ENCODE measurements at regions not wholly inside any gene's neighbourhood (a gene's known extent, or its start where the extent isn't known, plus 50 kb on each side); places are given as distances from the start of the nearest gene placed in this dataset.
"Not testable (repeated sequence)": the region's sequence is repeated elsewhere in the genome, so short reads cannot be mapped to it uniquely, and the experiment has no call there.

GRCh38 chr10:65265451-65265954 lies 1660.3 kb upstream of the LRRTM3 start:
- no peaks in the 10 kb centered on the region for H3K9me3 ChIP-seq (ENCODE audit: insufficient read depth, low read length)
- H3K27me3 ChIP-seq (ENCODE audit: low read length): no peaks in the 10 kb centered on the region
- no peak overlapping the region for H3K27ac ChIP-seq (ENCODE audit: low read depth, low read length)
- no peaks in the 10 kb centered on the region for H3K79me2 ChIP-seq (ENCODE audit: insufficient read depth, low read length)
- no peaks in the 10 kb centered on the region for H3K9me2 ChIP-seq (replicated peaks; ENCODE audit: insufficient read depth, low read length)
- H3K4me2 ChIP-seq (ENCODE audit: low read depth, low read length, poor library complexity, severe bottlenecking): no peak overlapping the region
- H3F3A ChIP-seq (ENCODE audit: insufficient read depth): no peaks in the 10 kb centered on the region
- no peak overlapping the region for H2AFZ ChIP-seq (ENCODE audit: low read depth, low read length, severe bottlenecking)
- no peaks in the 10 kb centered on the region for H3K36me3 ChIP-seq (ENCODE audit: low read length)
- H3K4me3 ChIP-seq (ENCODE audit: insufficient read depth, low read length, poor library complexity, severe bottlenecking): no peak overlapping the region
- no peaks in the 10 kb centered on the region for H4K20me1 ChIP-seq (ENCODE audit: low read depth, low read length)
- TF ChIP-seq EZH2phosphoT487 (conservative IDR thresholded peaks at IDR 0.05; ENCODE audit: low read length) (no peak), CTCF (IDR thresholded peaks at IDR 0.05; ENCODE audit: insufficient read depth, low read length, poor library complexity, severe bottlenecking) (no peak)
- H3K9ac ChIP-seq (ENCODE audit: low read length): no peak overlapping the region

- not testable (repeated sequence) for H4K20me1 ChIP-seq (ENCODE audit: low read depth, low read length); H3K27me3 ChIP-seq (ENCODE audit: low read length); H3K79me2 ChIP-seq (ENCODE audit: insufficient read depth, low read length); H3K9me2 ChIP-seq (replicated peaks; ENCODE audit: insufficient read depth, low read length); H3K9ac ChIP-seq (ENCODE audit: low read length); H3K36me3 ChIP-seq (ENCODE audit: low read length); H2AFZ ChIP-seq (ENCODE audit: low read depth, low read length, severe bottlenecking); H3F3A ChIP-seq (ENCODE audit: insufficient read depth); H3K9me3 ChIP-seq (ENCODE audit: insufficient read depth, low read length); H3K4me2 ChIP-seq (ENCODE audit: low read depth, low read length, poor library complexity, severe bottlenecking); H3K27ac ChIP-seq (ENCODE audit: low read depth, low read length); H3K4me3 ChIP-seq (ENCODE audit: insufficient read depth, low read length, poor library complexity, severe bottlenecking)
Observed at GRCh38 chr10:65269551-65269950, 1656.3 kb upstream of the LRRTM3 start.

GRCh38 chr10:65270969-65271368 lies 1654.9 kb upstream of the LRRTM3 start:
- Histone ChIP-seq H3K9me2 (replicated peaks; ENCODE audit: insufficient read depth, low read length) (no peaks in the 10 kb centered on the region), H3K27ac (ENCODE audit: low read depth, low read length) (no peak overlapping the region), H4K20me1 (ENCODE audit: low read depth, low read length) (no peaks in the 10 kb centered on the region), H3K9ac (ENCODE audit: low read length) (no peak overlapping the region), H3F3A (ENCODE audit: insufficient read depth) (no peaks in the 10 kb centered on the region), H2AFZ (ENCODE audit: low read depth, low read length, severe bottlenecking) (no peak overlapping the region), H3K9me3 (ENCODE audit: insufficient read depth, low read length) (no peaks in the 10 kb centered on the region), H3K27me3 (ENCODE audit: low read length) (no peaks in the 10 kb centered on the region), H3K4me2 (ENCODE audit: low read depth, low read length, poor library complexity, severe bottlenecking) (no peak overlapping the region), H3K4me3 (ENCODE audit: insufficient read depth, low read length, poor library complexity, severe bottlenecking) (no peak overlapping the region), H3K36me3 (ENCODE audit: low read length) (no peaks in the 10 kb centered on the region), H3K79me2 (ENCODE audit: insufficient read depth, low read length) (no peaks in the 10 kb centered on the region)
- TF ChIP-seq CTCF (IDR thresholded peaks at IDR 0.05; ENCODE audit: insufficient read depth, low read length, poor library complexity, severe bottlenecking) (no peak), EZH2phosphoT487 (conservative IDR thresholded peaks at IDR 0.05; ENCODE audit: low read length) (no peak)

- no peaks in the 10 kb centered on the region for H3K36me3 ChIP-seq (ENCODE audit: low read length)
- H3F3A ChIP-seq (ENCODE audit: insufficient read depth): no peaks in the 10 kb centered on the region
- TF ChIP-seq CTCF (IDR thresholded peaks at IDR 0.05; ENCODE audit: insufficient read depth, low read length, poor library complexity, severe bottlenecking) (no peak), EZH2phosphoT487 (conservative IDR thresholded peaks at IDR 0.05; ENCODE audit: low read length) (no peak)
- H3K9me2 ChIP-seq (replicated peaks; ENCODE audit: insufficient read depth, low read length): no peaks in the 10 kb centered on the region
- H3K4me3 ChIP-seq (ENCODE audit: insufficient read depth, low read length, poor library complexity, severe bottlenecking): no peak overlapping the region
- H3K79me2 ChIP-seq (ENCODE audit: insufficient read depth, low read length): no peaks in the 10 kb centered on the region
- no peak overlapping the region for H3K4me2 ChIP-seq (ENCODE audit: low read depth, low read length, poor library complexity, severe bottlenecking)
- H3K9me3 ChIP-seq (ENCODE audit: insufficient read depth, low read length): no peaks in the 10 kb centered on the region
- no peaks in the 10 kb centered on the region for H3K27me3 ChIP-seq (ENCODE audit: low read length)
- no peak overlapping the region for H3K9ac ChIP-seq (ENCODE audit: low read length)
- no peak overlapping the region for H2AFZ ChIP-seq (ENCODE audit: low read depth, low read length, severe bottlenecking)
- no peak overlapping the region for H3K27ac ChIP-seq (ENCODE audit: low read depth, low read length)
- H4K20me1 ChIP-seq (ENCODE audit: low read depth, low read length): no peaks in the 10 kb centered on the region
Observed at GRCh38 chr10:65273115-65273514, 1652.7 kb upstream of the LRRTM3 start.
